AG08395 (cell line): ENCODE measurements at regions not wholly inside any gene's neighbourhood (a gene's known extent, or its start where the extent isn't known, plus 50 kb on each side); places are given as distances from the start of the nearest gene placed in this dataset.

ENCODE experiments used
- DNase-seq: peaks from one replicate; pipeline ENCODE4 v3.0.0; 2012; ENCODE audit warnings: mixed read lengths, low spot score

- no peak for DNase-seq
Observed at GRCh38 chr3:53949541-53949940, 57.9 kb upstream of the SELENOK start.

- DNase-seq: no peak
Observed at GRCh38 chr3:53948174-53948573, 56.5 kb upstream of the SELENOK start.

- no peak for DNase-seq
Observed at GRCh38 chr3:53944028-53944427, 52.4 kb upstream of the SELENOK start.

GRCh38 chr3:53941950-53942349 is 50.3 kb upstream of the SELENOK start:
- no peak for DNase-seq
